Daoy (cell line): ENCODE measurements at regions not wholly inside any gene's neighbourhood (a gene's known extent, or its start where the extent isn't known, plus 50 kb on each side); places are given as distances from the start of the nearest gene placed in this dataset.
"Not testable (repeated sequence)": the region's sequence is repeated elsewhere in the genome, so short reads cannot be mapped to it uniquely, and the experiment has no call there.

ENCODE experiments used
- DNase-seq: peaks from one replicate; pipeline ENCODE4 v3.0.0-alpha.2; 2015; ENCODE audit warnings: low read depth

DNA sequence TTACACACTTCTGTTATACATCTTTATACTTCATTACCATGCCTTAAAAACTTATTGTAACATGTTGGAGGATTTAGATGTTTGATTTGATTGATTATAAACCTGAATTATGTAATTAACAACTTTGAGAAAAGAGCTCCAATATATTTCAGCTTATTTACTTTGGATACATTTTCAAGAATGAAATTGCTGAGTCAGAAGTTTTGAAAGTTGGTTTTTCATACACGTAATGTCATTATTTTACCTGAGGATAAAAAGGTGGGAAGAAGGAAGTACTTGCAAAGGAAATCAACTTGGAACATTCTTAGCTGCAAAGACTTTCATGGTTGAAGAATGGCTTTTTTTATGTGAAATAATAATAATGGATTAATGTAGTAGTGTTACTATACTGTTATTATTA is 677.2 kb downstream of the FAM181B start:
- no peak for DNase-seq

GRCh38 chr11:82049199-82049598 is 684.5 kb downstream of the FAM181B start:
- DNase-seq: no peak

DNA sequence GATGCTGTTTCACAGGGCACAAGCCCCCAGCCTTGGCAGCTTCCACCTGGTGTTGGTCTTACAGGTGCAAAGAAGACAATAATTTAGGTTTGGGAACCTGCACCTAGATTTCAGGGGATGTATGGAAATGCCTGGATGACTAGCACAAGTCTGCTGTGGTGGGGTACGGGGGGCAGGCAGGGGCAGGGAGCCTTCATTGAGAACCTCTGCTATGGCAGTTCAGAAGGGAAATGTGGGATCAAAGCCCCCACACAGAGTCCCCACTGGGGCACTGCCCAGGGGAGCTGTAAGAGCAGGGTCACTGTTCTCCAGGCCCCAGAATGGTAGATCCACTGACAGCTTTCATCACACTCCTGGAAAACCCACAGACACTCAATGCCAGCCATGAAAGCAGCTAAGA is 686.5 kb downstream of the FAM181B start:
- no peak for DNase-seq

DNA sequence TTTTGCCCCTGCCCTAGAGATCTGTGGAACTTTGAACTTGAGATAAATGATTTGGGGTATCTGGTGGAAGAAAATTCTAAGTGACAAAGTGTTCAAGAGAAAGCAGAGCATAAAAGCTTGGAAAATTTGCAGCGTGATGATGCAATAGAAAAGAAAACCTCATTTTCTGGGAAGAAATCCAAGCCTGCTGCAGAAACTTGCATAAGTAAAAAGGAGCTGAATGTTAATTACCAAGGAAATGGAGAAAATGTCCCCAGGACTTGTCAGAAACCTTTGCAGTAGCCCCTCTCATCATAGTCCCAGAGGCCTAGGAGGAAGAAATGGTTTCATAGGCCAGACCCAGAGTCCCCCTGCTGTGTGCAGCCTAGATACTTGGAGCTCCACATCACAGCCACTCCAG is 686.9 kb downstream of the FAM181B start:
- no peak for DNase-seq

DNA sequence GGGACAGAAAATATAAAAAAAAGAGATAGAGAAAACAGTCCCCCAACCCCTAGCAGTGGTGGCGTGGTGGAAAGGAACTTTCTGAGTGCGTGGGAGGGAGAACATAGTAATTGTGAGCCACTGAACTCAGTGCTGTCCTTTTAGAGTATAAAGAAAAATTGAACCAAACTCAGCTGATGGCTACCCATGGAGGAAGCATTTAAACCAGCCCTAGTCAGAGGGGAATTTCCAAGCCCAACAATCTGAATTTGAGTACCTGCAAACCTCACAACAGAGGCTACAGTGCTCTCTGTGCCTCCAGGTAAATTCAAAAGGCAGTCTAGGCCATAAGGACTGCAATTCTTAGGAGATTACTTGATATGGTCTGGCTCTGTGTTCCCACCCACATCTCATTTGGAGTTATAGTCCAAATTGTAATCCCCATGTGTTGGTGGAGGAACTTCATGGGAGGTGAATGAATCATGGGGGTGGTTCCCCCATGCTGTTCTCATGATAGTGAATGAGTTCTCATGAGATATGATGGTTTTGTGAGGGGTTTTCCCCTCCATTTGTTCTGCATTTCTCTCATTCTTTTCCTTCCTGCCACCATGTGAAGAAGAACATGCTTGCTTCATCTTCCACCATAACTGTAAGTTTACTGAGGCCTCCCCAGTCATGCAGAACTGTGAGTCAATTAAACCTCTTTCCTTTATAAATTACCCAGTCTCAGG is 687.8 kb downstream of the FAM181B start:
- no peak for DNase-seq

DNA sequence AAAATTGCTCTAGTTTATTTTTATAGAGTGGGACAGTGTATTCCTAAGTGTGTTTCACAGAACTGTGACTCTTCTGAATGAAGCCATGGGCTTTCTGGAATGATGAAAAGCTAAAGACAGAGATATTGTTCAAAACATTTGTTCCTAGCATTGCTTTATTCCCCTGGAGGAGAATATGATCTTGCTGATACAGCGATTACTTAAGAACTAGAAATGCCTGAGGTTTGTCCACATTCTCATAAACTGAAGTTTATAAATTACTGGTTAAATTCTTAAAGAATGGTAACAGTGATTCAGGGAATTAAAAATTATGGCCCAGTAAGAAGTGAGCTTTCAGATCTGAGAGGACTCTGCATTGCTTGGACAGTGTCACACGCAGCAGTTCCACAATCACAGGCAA is 690.3 kb downstream of the FAM181B start:
- no peak for DNase-seq

- no peak for DNase-seq
Measured at GRCh38 chr11:82041764-82042163, 691.9 kb downstream of the FAM181B start.

GRCh38 chr11:82038154-82038553 is 695.5 kb downstream of the FAM181B start:
- no peak for DNase-seq

DNA sequence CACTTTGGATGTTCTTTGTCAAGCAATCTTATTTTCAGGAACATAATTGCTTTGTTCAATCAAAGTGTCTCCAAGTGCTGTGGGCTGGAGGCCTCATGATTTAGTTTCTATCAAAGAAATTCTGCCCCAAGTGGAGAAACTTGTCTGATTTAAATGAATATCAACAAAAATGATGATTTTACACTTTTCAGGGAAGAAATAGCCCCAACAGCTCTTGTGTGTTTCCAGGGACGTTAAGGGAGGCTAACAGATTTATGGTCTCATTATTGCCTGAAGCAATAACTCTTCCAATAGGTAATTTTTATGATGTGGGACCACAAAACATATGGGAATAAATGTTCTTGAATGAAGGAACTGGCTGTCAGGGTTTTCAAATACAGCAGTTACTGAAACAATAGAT is 699.1 kb downstream of the FAM181B start:
- no peak for DNase-seq

- DNase-seq: not testable (repeated sequence)
Measured at GRCh38 chr11:82027335-82027734, 706.3 kb downstream of the FAM181B start.

GRCh38 chr11:82024760-82025159 is 708.9 kb downstream of the FAM181B start:
- no peak for DNase-seq

DNA sequence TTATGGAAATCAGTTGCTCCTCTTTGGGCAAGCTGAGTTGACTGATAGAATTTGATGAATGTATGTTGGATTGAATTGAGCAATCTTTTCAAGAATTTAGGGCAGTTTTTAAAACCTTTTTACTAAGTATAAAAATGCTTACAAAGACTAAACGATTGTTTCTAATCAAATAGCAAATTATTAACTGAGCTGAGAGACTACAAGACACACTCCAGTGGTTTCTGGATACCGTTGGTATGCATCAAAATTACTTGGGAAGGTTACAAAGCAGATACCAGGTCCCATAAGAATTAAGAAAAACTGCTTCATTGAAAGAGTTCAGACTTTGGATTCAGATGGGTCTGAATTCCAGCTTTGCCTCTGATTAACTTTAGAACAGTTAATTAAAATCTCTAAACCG is 721.4 kb downstream of the FAM181B start:
- no peak for DNase-seq

- DNase-seq: no peak
Measured at GRCh38 chr11:82009133-82009532, 724.5 kb downstream of the FAM181B start.

DNA sequence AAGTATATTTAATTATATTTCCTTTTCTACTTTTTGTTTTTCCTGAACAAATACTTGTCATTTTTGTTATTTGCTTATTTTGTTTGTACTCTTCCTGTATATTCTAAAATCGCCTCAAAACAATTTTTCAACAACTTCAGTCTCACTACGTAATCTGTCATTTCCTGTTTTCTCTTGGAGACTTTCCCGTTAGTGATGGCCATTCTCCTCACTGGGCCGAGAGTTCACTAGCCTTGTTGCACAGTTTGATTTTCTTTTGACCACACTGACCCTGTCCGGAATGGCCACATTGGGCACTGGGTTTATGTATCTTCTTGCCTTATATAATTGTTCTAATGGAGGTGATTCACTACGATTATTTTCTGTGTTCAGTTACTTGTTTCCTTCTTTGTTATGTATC is 726.1 kb downstream of the FAM181B start:
- no peak for DNase-seq

- DNase-seq: no peak
Measured at GRCh38 chr11:82004537-82005213, 729.0 kb downstream of the FAM181B start.

- no peak for DNase-seq
Measured at GRCh38 chr11:82003671-82004515, 729.8 kb downstream of the FAM181B start.

DNA sequence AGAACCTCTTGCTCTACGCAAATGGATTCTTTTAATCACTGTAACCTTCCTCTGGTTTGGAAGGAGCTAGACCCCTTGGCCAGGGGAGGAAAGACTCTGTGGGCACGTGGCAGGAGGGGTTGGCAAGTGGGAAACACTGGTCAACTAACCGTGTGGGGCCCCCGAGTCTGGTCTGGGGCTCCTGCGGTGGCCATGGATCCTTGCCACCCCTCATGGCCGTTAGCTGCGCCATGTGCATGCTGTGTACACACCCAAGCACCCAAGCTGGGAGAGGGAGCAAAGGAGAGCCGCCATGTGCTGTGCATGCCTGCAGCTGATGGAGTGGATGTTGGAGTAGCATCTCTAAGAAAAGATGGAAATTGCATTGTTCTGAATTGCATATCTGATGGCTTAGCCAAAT is 730.6 kb downstream of the FAM181B start:
- DNase-seq: no peak

- no peak for DNase-seq
Measured at GRCh38 chr11:81995889-81996288, 737.8 kb downstream of the FAM181B start.

- DNase-seq: no peak
Measured at GRCh38 chr11:81993755-81994154, 739.9 kb downstream of the FAM181B start.

DNA sequence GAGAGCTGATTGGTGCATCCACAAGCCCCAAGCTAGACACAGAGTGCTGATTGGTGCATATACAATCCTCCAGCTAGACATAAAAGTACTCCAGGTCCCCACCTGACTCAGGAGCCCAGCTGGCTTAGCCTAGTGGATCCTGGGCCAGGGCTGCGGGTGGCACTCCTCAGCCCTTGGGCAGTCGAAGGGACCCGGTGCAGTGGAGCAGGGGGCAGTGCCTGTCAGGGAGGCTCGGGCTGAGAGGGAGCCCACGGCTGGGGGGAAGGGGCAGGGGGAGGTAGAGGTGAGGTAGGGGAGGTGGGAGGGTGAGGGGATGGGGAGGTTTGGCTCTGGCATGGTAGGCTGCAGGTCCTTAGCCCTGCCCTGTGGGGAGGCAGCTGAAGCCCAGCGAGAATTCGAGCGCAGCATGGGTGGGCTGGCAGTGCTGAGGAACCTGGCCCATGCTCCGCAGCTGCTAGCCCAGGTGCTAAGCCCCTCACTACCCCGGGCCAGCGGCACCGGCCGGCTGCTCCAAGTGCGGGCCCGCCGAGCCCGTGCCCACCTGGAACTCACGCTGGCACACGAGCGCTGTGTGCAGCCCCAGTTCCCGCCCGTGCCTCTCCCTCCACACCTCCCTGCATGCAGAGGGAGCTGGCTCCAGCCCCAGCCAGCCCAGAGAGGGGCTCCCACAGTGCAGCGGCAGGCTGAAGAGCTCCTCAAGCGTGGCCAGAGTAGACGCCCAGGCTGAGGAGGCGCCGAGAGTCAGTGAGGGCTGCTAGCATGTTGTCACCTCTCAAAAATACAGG is 742.8 kb downstream of the FAM181B start:
- no peak for DNase-seq

- DNase-seq: no peak
Measured at GRCh38 chr11:81989093-81989492, 744.6 kb downstream of the FAM181B start.
